ENCODE measurements at regions not wholly inside any gene's neighbourhood (a gene's known extent, or its start where the extent isn't known, plus 50 kb on each side); places are given as distances from the start of the nearest gene placed in this dataset.

- H3K27me3 ChIP-seq (ENCODE audit: insufficient read depth, low read length): no peaks in the 10 kb centered on the region
- H3K36me3 Mint-ChIP-seq (ENCODE audit: insufficient read depth in 1 of 3, low read depth in 3 of 3): no peaks in the 10 kb centered on the region
- no peak overlapping the region for H4K5ac ChIP-seq (ENCODE audit: insufficient read length, low read depth, low read length)
- no peak overlapping the region for H4K8ac ChIP-seq (replicated peaks; ENCODE audit: insufficient read length, low read depth, low read length)
- H3T11ph ChIP-seq (ENCODE audit: low read length): no peak overlapping the region
- H3K14ac ChIP-seq (ENCODE audit: insufficient read depth, low read length): no peak overlapping the region
- H3K4me1 ChIP-seq (ENCODE audit: insufficient read depth, low read length): no peaks in the 10 kb centered on the region
- H2BK12ac ChIP-seq (ENCODE audit: insufficient read length, low read depth, low read length): no peak overlapping the region
- H2BK120ac ChIP-seq (ENCODE audit: low read depth, low read length, poor library complexity, severe bottlenecking): no peak overlapping the region
- TF ChIP-seq CTCF (conservative IDR thresholded peaks at IDR 0.05): no peak
- H3K9ac ChIP-seq (ENCODE audit: extremely low read depth, insufficient read length, low read length): no peak overlapping the region
- no peak overlapping the region for H2AK5ac ChIP-seq (ENCODE audit: insufficient read length, low read length)
- H3K27ac ChIP-seq (ENCODE audit: insufficient read length, low read depth, low read length): no peak overlapping the region
- H3K27ac Mint-ChIP-seq: no peak overlapping the region
- H2BK20ac ChIP-seq (ENCODE audit: low read depth, low read length, poor library complexity, severe bottlenecking): no peak overlapping the region
- H3K79me2 ChIP-seq (ENCODE audit: insufficient read depth, low read length): no peaks in the 10 kb centered on the region
- no peak overlapping the region for H3K23ac ChIP-seq (ENCODE audit: insufficient read length, low read depth, low read length)
- no peak for DNase-seq
- no peaks in the 10 kb centered on the region for H3K27me3 Mint-ChIP-seq (ENCODE audit: low read depth)
- no CpG with 5 or more reads among the region's 2 CpGs for WGBS (ENCODE audit: extremely low coverage, insufficient read length, low lambda C conversion rate)
- H3K18ac ChIP-seq (ENCODE audit: insufficient read length, low read depth, low read length): no peak overlapping the region
- H2AFZ ChIP-seq (ENCODE audit: low read length): no peak overlapping the region
- H3K4me3 Mint-ChIP-seq: no peak overlapping the region
- no peaks in the 10 kb centered on the region for H3K4me1 Mint-ChIP-seq
- no peaks in the 10 kb centered on the region for H3K9me3 Mint-ChIP-seq
- no peak overlapping the region for H3K4ac ChIP-seq (ENCODE audit: low read depth, low read length)
- no peak overlapping the region for H3K56ac ChIP-seq (ENCODE audit: insufficient read length, low read depth, low read length)
- H2BK15ac ChIP-seq (ENCODE audit: low read depth, low read length): no peak overlapping the region
- H3K79me1 ChIP-seq (ENCODE audit: insufficient read depth, low read depth, low read length, poor library complexity, severe bottlenecking): no peaks in the 10 kb centered on the region
- no peaks in the 10 kb centered on the region for H3K23me2 ChIP-seq (ENCODE audit: insufficient read length, low read depth, low read length, poor library complexity, severe bottlenecking)
- no peaks in the 10 kb centered on the region for H4K20me1 ChIP-seq (ENCODE audit: control insufficient read depth, insufficient read depth, insufficient read length)
- no peak overlapping the region for H3K4me2 ChIP-seq (ENCODE audit: insufficient read depth, insufficient read length, low read length)
- H4K91ac ChIP-seq (ENCODE audit: insufficient read length, low read depth, low read length): no peak overlapping the region
- no peaks in the 10 kb centered on the region for H3K9me3 ChIP-seq (ENCODE audit: control insufficient read depth, low read depth, low read length)
- no peak overlapping the region for H2BK5ac ChIP-seq (ENCODE audit: insufficient read length, low read length)
These were observed 222.4 kb downstream of the HHIPL2 start for GRCh38 chr1:222325506-222325905.
